Esophagus muscularis mucosa (tissue), 3 donors: ENCODE measurements at regions not wholly inside any gene's neighbourhood (a gene's known extent, or its start where the extent isn't known, plus 50 kb on each side); places are given as distances from the start of the nearest gene placed in this dataset.

ENCODE experiments used
- CTCF ChIP-seq, 3 experiments: fragments of 200-600 bp in 2 of 3; fragments of 450-650 bp in 1 of 3; sonication (generic) in 2 of 3; IDR thresholded peaks; one replicate each; pipeline ENCODE4 v1.5.1; 2017 to 2019; ENCODE audit warnings: antibody characterized with exemption in 3 of 3, mild to moderate bottlenecking in 2 of 3, moderate library complexity in 1 of 3
- POLR2AphosphoS5 ChIP-seq, 2 donors: sonication (generic); formaldehyde crosslinking; IDR thresholded peaks; one replicate each; pipeline ENCODE4 v1.6.1; 2017; ENCODE audit warnings: antibody characterized with exemption in 2 of 2

DNA sequence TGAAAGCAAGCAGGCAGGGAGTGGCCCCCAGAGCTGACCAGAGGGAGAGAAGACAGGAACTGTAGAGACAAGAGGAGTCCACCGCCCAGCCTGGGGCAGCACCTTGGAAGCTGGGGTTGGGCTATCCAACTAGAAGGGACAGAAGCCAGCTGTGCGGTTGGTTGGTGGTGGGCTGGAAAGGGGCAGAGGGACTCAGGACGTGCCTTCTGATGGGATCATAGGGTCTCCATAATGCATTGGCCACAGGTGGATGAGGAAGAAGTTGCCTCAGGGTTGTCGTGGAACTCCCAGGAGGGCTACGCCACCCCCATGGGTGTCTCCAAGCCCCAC, 114.0 kb upstream of the RET start:
- TF ChIP-seq POLR2AphosphoS5 (IDR thresholded peaks at IDR 0.05) (no peak), CTCF (IDR thresholded peaks at IDR 0.05) (no peak)
